ENCODE measurements at regions not wholly inside any gene's neighbourhood (a gene's known extent, or its start where the extent isn't known, plus 50 kb on each side); places are given as distances from the start of the nearest gene placed in this dataset.

DNA sequence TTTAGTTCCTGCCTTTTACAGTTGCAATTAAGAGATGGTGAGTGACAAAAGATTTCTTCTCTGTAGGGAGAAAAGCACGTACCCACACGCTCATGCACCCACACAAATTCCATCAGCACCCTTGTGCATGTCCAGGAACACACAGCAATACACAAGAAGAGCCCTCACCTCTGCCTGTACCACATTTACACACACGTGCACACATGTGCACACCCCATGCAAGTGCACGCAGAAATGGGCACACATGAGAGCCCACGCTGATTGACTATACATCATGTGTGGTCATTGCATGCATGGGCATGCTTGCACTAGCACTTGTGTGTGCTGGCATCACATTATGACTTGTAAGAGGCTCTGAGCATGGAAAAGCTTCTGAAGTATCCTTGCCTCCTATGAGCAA, 70.5 kb downstream of the SERPINA3 start:
- intact Hi-C loops (cut with DNase I, micrococcal nuclease), result loop anchor here in 1 of 2 experiments (10.0 kb wide), 1 partner anchor 1312 kb away; no protein-coding TSS in a partner anchor
- no peak overlapping the region for H3K27ac ChIP-seq (ENCODE audit: low read depth in 1 of 2, low read length in 2 of 2)

DNA sequence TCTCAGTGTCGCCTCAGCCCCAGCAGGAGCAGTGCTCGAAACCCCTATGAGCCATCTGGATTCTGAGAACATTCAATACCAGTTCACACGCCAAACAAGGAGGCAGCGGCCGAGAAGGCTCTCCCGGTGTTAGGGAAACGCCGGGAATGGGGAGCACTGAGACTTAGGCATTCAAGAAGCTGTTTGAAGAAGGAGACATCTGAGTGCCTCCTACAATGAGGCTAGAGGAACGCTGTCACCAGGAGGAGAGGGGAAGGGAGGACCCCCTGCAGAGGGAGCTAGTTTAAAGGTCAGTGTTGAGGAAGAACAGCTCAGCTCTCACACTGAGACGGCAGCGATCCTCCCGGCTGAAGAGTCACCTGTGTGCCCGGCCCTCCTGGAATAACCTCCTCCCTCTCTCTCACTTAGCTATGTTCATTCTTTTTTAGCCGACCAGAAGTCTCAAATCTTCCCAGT, 69.9 kb downstream of the SERPINA3 start:
- POLR2A ChIA-PET, result no interaction called here
- Mint-ChIP-seq H3K4me3 (no peak overlapping the region), H3K4me1 (ENCODE audit: low read depth) (no peaks in the 10 kb centered on the region), H3K27me3 (peaks cover 18% of the 10 kb centered on the region), H3K27ac (no peak overlapping the region), H3K9me3 (no peaks in the 10 kb centered on the region), H3K36me3 (ENCODE audit: low read depth) (no peaks in the 10 kb centered on the region)
- Histone ChIP-seq H3K9me3 (ENCODE audit: control insufficient read depth in 1 of 2, insufficient read depth in 1 of 2, low read length in 2 of 2) (no peaks in the 10 kb centered on the region), H3K36me3 (ENCODE audit: insufficient read depth, low read length) (no peaks in the 10 kb centered on the region), H3K4me1 (ENCODE audit: insufficient read depth, low read length) (no peaks in the 10 kb centered on the region), H3K27ac (ENCODE audit: low read depth in 1 of 2, low read length in 2 of 2) (no peak overlapping the region), H3K4me3 (ENCODE audit: low read length) (no peak overlapping the region), H3K27me3 (ENCODE audit: control insufficient read depth in 1 of 2, insufficient read depth in 2 of 2, low read length in 2 of 2) (peaks cover 0 to 1% of the 10 kb centered on the region in 2 experiments)
- intact Hi-C loops (cut with DNase I, micrococcal nuclease), result loop anchor here in 1 of 2 experiments (10.0 kb wide), 1 partner anchor 1313 kb away; no protein-coding TSS in a partner anchor
- DNase-seq (no peak), ATAC-seq (ENCODE audit: poor library complexity) (no peak)
- TF ChIP-seq, protein P1, sequence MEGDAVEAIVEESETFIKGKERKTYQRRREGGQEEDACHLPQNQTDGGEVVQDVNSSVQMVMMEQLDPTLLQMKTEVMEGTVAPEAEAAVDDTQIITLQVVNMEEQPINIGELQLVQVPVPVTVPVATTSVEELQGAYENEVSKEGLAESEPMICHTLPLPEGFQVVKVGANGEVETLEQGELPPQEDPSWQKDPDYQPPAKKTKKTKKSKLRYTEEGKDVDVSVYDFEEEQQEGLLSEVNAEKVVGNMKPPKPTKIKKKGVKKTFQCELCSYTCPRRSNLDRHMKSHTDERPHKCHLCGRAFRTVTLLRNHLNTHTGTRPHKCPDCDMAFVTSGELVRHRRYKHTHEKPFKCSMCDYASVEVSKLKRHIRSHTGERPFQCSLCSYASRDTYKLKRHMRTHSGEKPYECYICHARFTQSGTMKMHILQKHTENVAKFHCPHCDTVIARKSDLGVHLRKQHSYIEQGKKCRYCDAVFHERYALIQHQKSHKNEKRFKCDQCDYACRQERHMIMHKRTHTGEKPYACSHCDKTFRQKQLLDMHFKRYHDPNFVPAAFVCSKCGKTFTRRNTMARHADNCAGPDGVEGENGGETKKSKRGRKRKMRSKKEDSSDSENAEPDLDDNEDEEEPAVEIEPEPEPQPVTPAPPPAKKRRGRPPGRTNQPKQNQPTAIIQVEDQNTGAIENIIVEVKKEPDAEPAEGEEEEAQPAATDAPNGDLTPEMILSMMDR (IDR thresholded peaks at IDR 0.05), result no peak
- CTCF ChIA-PET, result no interaction called here

More for the DNA sequence above, 70.5 kb downstream of the SERPINA3 start:
- Histone ChIP-seq H3K4me1 (ENCODE audit: insufficient read depth, low read length) (no peaks in the 10 kb centered on the region), H3K27me3 (ENCODE audit: control insufficient read depth in 1 of 2, insufficient read depth in 2 of 2, low read length in 2 of 2) (no peaks in the 10 kb centered on the region), H3K9me3 (ENCODE audit: control insufficient read depth in 1 of 2, insufficient read depth in 1 of 2, low read length in 2 of 2) (no peaks in the 10 kb centered on the region), H3K36me3 (ENCODE audit: insufficient read depth, low read length) (no peaks in the 10 kb centered on the region), H3K4me3 (ENCODE audit: low read length) (no peak overlapping the region)
- Mint-ChIP-seq H3K36me3 (ENCODE audit: low read depth) (no peaks in the 10 kb centered on the region), H3K4me3 (no peak overlapping the region), H3K4me1 (ENCODE audit: low read depth) (no peaks in the 10 kb centered on the region), H3K27ac (no peak overlapping the region), H3K27me3 (peaks cover 21% of the 10 kb centered on the region), H3K9me3 (no peaks in the 10 kb centered on the region)
- ChIA-PET CTCF (no interaction called here), POLR2A (no interaction called here)
- TF ChIP-seq, protein P1 (IDR thresholded peaks at IDR 0.05), result no peak
- ATAC-seq (ENCODE audit: poor library complexity), result no peak
- DNase-seq, result no peak

DNA sequence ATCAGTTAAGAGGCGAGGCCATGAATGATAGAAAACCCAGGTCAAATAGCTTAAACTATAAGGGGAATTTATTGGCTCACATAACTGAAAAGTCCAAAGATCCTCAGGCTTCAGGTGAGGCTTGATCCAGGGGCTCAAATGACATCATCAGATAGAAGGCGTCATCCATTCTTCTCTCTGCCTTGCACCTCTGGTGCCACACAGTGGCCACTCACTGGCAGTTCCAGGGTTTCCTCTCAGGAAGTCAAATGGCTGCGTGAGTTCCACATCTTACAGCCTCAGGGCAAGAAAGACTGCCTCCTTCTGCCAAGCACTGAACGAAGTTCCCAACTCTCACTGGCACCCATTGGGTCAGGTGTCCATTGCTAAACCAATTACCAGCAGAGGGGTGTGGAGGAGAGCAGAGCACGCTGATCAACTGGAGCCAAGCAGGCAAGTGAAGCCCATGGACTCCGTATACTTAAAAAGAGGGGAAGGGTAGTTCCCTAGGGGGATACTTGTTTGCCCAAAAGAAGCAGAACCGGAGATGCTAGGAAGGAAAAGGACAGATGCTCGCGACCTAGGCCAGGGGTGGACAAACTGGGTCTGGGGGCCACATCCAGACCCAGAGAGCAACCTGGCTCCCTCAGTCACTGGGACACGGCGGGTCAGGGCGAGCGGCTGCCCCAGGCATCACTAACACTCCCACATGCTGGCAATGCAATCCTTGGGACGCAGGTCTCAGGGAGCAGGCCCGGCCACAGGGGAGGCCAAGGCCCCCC, 69.3 kb downstream of the SERPINA3 start:
- ChIA-PET CTCF (no interaction called here), POLR2A (no interaction called here)
- Histone ChIP-seq H3K4me3 (ENCODE audit: low read length) (no peak overlapping the region), H3K27me3 (ENCODE audit: control insufficient read depth in 1 of 2, insufficient read depth in 2 of 2, low read length in 2 of 2) (peaks cover 0 to 4% of the 10 kb centered on the region in 2 experiments), H3K4me1 (ENCODE audit: insufficient read depth, low read length) (no peaks in the 10 kb centered on the region), H3K27ac (ENCODE audit: low read depth in 1 of 2, low read length in 2 of 2) (no peak overlapping the region), H3K36me3 (ENCODE audit: insufficient read depth, low read length) (no peaks in the 10 kb centered on the region), H3K9me3 (ENCODE audit: control insufficient read depth in 1 of 2, insufficient read depth in 1 of 2, low read length in 2 of 2) (no peaks in the 10 kb centered on the region)
- intact Hi-C loops (cut with DNase I, micrococcal nuclease), result loop anchor here in 1 of 2 experiments (10.0 kb wide), 1 partner anchor 1313 kb away; no protein-coding TSS in a partner anchor
- Mint-ChIP-seq H3K4me3 (no peak overlapping the region), H3K27ac (no peak overlapping the region), H3K9me3 (no peaks in the 10 kb centered on the region), H3K36me3 (ENCODE audit: low read depth) (no peaks in the 10 kb centered on the region), H3K4me1 (ENCODE audit: low read depth) (no peaks in the 10 kb centered on the region), H3K27me3 (peaks cover 18% of the 10 kb centered on the region)
- DNase-seq (no peak), ATAC-seq (ENCODE audit: poor library complexity) (no peak)
- TF ChIP-seq, protein P1 (IDR thresholded peaks at IDR 0.05), result no peak

All from CD4-positive, alpha-beta T cell (primary cell).